A549 (cell line): ENCODE measurements at regions not wholly inside any gene's neighbourhood (a gene's known extent, or its start where the extent isn't known, plus 50 kb on each side); places are given as distances from the start of the nearest gene placed in this dataset.

Source experiments
- ATAC-seq, 2 experiments: fragments of 200-7000 bp in 1 of 2; fragments of >200 bp in 1 of 2; cut with Nextera tagmentation in 1 of 2; cut with Tn5 transposase in 1 of 2; 3 replicates each; pipeline versions ENCODE4 v1.8.0 to v1.9.1; 2018 to 2020; ENCODE audit warnings: mild to moderate bottlenecking in 1 of 2, moderate library complexity in 1 of 2
- CTCF ChIA-PET: fragments of 300-600 bp; sonication (Branson Sonifier 250); formaldehyde crosslinking; extraction: SDS; loops from one replicate; lab custom pipeline; 2021; ENCODE audit warnings: antibody characterized with exemption, inconsistent platforms; lab: Yijun Ruan, JAX
- POLR2A ChIA-PET: fragments of 350-600 bp; formaldehyde crosslinking; extraction: SDS; loops from one replicate; lab custom pipeline; 2021; ENCODE audit warnings: antibody characterized with exemption, inconsistent platforms; lab: Yijun Ruan, JAX
- DNase-seq, 2 experiments: peaks; one replicate each; pipeline versions ENCODE4 v3.0.0 to v3.0.0-alpha.2; 2011 to 2016; ENCODE audit warnings: low read depth in 1 of 2, low spot score in 1 of 2
- FAIRE-seq: peaks from 2 replicates; lab custom pipeline; 2011; peaks lifted over from hg19 to GRCh38; lab: Jason Lieb, UNC
- H3K27ac ChIP-seq, 2 experiments: fragments of >200 bp; sonication (Bioruptor Twin); formaldehyde crosslinking; 3 replicates each; pipeline ENCODE4 v1.5.1; 2016 to 2017
- H3K4me1 ChIP-seq: fragments of >200 bp; sonication (Bioruptor Twin); formaldehyde crosslinking; 3 replicates; pipeline ENCODE4 v1.6.1; 2016
- H3K4me2 ChIP-seq: fragments of >200 bp; sonication (Bioruptor Twin); formaldehyde crosslinking; 3 replicates; pipeline ENCODE4 v1.6.1; 2016
- H3K4me3 ChIP-seq: fragments of >200 bp; sonication (Bioruptor Twin); formaldehyde crosslinking; 3 replicates; pipeline ENCODE4 v1.5.1; 2016
- H3K9me3 ChIP-seq: fragments of >200 bp; sonication (Bioruptor Twin); formaldehyde crosslinking; 3 replicates; pipeline ENCODE4 v1.6.1; 2016
- CBX8 ChIP-seq: fragments of 200-600 bp; sonication (generic); IDR thresholded peaks from 2 replicates; pipeline ENCODE4 v1.6.1; 2016
- CHD2 ChIP-seq: fragments of 150-350 bp; IDR thresholded peaks from 2 replicates; pipeline ENCODE4 v1.6.1; 2014; ENCODE audit warnings: low read length; ENCODE audit not compliant: partially characterized antibody
- CHD4 ChIP-seq: fragments of 200-600 bp; sonication (generic); IDR thresholded peaks from 2 replicates; pipeline ENCODE4 v1.6.1; 2016; ENCODE audit warnings: antibody characterized with exemption, mild to moderate bottlenecking, borderline replicate concordance
- EHMT2 ChIP-seq: fragments of 200-600 bp; sonication (generic); IDR thresholded peaks from 2 replicates; pipeline ENCODE4 v1.6.1; 2016; ENCODE audit warnings: antibody characterized with exemption, low read depth, mild to moderate bottlenecking, moderate library complexity
- EP300 ChIP-seq, 2 experiments: fragments of >200 bp; sonication (Bioruptor Twin); formaldehyde crosslinking; IDR thresholded peaks; 2 replicates in 1 of 2; 3 replicates in 1 of 2; pipeline ENCODE4 v1.6.1; 2016 to 2017
- FOSL2 ChIP-seq, 2 experiments: fragments of 450-650 bp in 1 of 2; fragments of >200 bp in 1 of 2; sonication (Bioruptor Twin) in 1 of 2; formaldehyde crosslinking; IDR thresholded peaks; 2 replicates each; pipeline versions ENCODE4 v1.5.0 to v1.6.1; 2016 to 2020; ENCODE audit warnings: mild to moderate bottlenecking in 1 of 2, moderate library complexity in 1 of 2
- HDAC2 ChIP-seq: fragments of 200-600 bp; sonication (generic); IDR thresholded peaks from 2 replicates; pipeline ENCODE4 v1.6.1; 2016
- HEYL ChIP-seq: fragments of 250-450 bp; sonication (Bioruptor Pico); IDR thresholded peaks from 2 replicates; pipeline ENCODE4 v1.8.0; 2021; ENCODE audit warnings: mild to moderate bottlenecking, moderate library complexity
- HOXB13 ChIP-seq: fragments of 250-450 bp; sonication (Bioruptor Pico); IDR thresholded peaks from 2 replicates; pipeline ENCODE4 v1.5.0; 2020; ENCODE audit warnings: low read depth, mild to moderate bottlenecking, moderate library complexity
- HOXB5 ChIP-seq: fragments of 250-450 bp; sonication (Bioruptor Pico); IDR thresholded peaks from 2 replicates; pipeline ENCODE4 v1.5.0; 2020; ENCODE audit warnings: mild to moderate bottlenecking, moderate library complexity
- NPAS2 ChIP-seq: fragments of 250-450 bp; sonication (Bioruptor Pico); IDR thresholded peaks from 2 replicates; pipeline ENCODE4 v1.8.0; 2022; ENCODE audit warnings: mild to moderate bottlenecking, moderate library complexity, borderline replicate concordance
- PHF8 ChIP-seq: fragments of 200-600 bp; sonication (generic); IDR thresholded peaks from 2 replicates; pipeline ENCODE4 v1.6.1; 2016; ENCODE audit warnings: low read depth, mild to moderate bottlenecking, antibody characterized with exemption, moderate library complexity, borderline replicate concordance
- RARB ChIP-seq: fragments of 250-450 bp; sonication (Bioruptor Pico); IDR thresholded peaks from 2 replicates; pipeline ENCODE4 v1.8.0; 2021; ENCODE audit warnings: mild to moderate bottlenecking, moderate library complexity
- RNF2 ChIP-seq: fragments of 200-600 bp; sonication (generic); IDR thresholded peaks from 2 replicates; pipeline ENCODE4 v1.6.1; 2016; ENCODE audit warnings: low read depth, mild to moderate bottlenecking, antibody characterized with exemption, moderate library complexity, borderline replicate concordance
- TFCP2L1 ChIP-seq: fragments of 250-450 bp; sonication (Bioruptor Pico); IDR thresholded peaks from 2 replicates; pipeline ENCODE4 v1.5.0; 2021; ENCODE audit warnings: mild to moderate bottlenecking
- ZFP36 ChIP-seq: fragments of 450-650 bp; IDR thresholded peaks from 2 replicates; pipeline ENCODE4 v1.6.1; 2014; ENCODE audit warnings: borderline replicate concordance; ENCODE audit not compliant: partially characterized antibody
- ZNF302 ChIP-seq: fragments of 250-450 bp; sonication (Bioruptor Pico); IDR thresholded peaks from 2 replicates; pipeline ENCODE4 v1.9.0; 2021; ENCODE audit warnings: inconsistent platforms, mild to moderate bottlenecking, moderate library complexity
- WGBS: methylation state at CpG from one replicate; pipeline ENCODE4 v1.1.6; 2017; ENCODE audit errors: missing lambda C conversion rate; 5-methylcytosine and 5-hydroxymethylcytosine counted together
- TF ChIP-seq, protein P1 (sequence below): fragments of 250-450 bp; sonication (Bioruptor Pico); IDR thresholded peaks from 2 replicates; pipeline ENCODE4 v1.5.0; 2020; ENCODE audit warnings: low read depth, mild to moderate bottlenecking, moderate library complexity

DNA sequence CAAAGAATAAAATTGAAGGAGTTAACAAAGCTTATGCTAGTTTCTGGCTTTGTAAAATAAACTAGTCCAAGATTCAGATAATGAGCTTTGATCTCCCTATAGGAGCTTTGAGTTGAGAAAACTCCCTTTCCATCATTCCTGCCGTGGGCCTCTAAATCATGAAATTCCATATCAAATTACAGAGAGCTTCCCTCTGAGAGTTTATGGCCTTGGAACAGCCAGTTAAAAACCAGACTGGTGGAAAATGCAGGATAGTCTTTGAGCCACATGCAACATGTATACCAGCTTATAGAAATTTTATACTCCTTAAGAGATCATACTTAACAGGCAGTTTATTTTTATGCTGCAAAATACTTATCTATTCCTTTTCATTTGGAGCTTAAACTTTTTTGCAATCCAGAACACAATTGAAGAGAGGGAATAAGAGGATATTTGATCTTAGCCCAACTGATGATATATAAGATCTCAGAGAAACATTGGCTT lies 175.8 kb upstream of the ATP2B1 start:
- no peaks in the 10 kb centered on the region for H3K4me1 ChIP-seq
- ATAC-seq (no peak), FAIRE-seq (no peak), DNase-seq (no peak)
- ChIA-PET POLR2A (interaction anchor here (1.1 kb wide), 1 partner anchor 10 kb away, joined by 4 read pairs; no protein-coding TSS in a partner anchor), CTCF (interaction anchor here (1.0 to 1.5 kb wide), 2 partner anchors 10 to 64 kb away, joined by 3 to 5 read pairs; no protein-coding TSS in a partner anchor)
- H3K4me2 ChIP-seq: no peak overlapping the region
- no peak overlapping the region for H3K4me3 ChIP-seq
- H3K27ac ChIP-seq: no peak overlapping the region
- TF ChIP-seq HOXB13 (CRISPR knock-in tag): no peak
- no peak for TF ChIP-seq CBX8
- no peak for TF ChIP-seq PHF8
- no peak for TF ChIP-seq RARB (CRISPR knock-in tag)
- TF ChIP-seq HDAC2: no peak
- no peak for TF ChIP-seq ZNF302 (CRISPR knock-in tag)
- no peak for TF ChIP-seq CHD4
- no peak for TF ChIP-seq EP300 (IDR thresholded peaks at IDR 0.05)
- no peak for TF ChIP-seq ZFP36
- no peaks in the 10 kb centered on the region for H3K9me3 ChIP-seq
- 65% methylated on average over 1 of the region's 1 CpG for WGBS

DNA sequence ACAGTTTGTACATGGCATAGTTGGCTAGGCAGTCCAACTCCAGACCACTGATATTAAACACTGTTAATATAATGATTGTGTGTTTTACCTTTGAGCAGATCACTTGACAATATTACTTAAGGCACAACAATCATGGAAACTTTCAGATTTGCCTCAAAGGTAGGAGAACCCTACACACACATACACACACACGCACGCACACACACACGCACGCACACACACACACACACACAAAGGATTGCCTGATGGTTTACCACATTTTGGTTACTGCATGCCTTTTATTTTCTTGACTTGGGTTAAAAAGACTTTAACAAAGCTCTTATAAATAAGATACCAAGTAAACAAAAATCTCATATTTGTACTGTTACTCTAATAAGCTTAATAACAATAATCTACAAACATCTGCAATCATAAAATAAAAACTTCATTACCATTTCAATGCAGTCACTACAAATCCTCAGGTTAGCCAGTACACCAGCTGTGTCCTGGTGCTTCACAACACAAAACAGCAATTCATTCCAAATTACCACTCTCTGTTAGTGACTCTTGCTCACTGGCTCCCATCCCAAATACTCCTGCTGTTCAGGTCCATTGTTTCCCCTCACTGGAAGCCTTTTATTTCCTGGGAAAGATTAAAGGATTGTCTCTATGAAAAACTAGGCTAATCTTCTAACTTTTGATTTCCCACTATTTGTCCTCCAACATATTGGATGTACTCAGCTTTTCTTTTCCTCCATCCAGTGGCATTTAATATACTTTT lies 175.2 kb upstream of the ATP2B1 start:
- Histone ChIP-seq H3K4me3 (no peak overlapping the region), H3K9me3 (no peaks in the 10 kb centered on the region), H3K4me1 (no peaks in the 10 kb centered on the region), H3K4me2 (no peak overlapping the region), H3K27ac (no peak overlapping the region)
- TF ChIP-seq RNF2: no peak
- TF ChIP-seq, protein P1, sequence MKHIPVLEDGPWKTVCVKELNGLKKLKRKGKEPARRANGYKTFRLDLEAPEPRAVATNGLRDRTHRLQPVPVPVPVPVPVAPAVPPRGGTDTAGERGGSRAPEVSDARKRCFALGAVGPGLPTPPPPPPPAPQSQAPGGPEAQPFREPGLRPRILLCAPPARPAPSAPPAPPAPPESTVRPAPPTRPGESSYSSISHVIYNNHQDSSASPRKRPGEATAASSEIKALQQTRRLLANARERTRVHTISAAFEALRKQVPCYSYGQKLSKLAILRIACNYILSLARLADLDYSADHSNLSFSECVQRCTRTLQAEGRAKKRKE: no peak
- no peak for TF ChIP-seq CHD4
- TF ChIP-seq FOSL2 (IDR thresholded peaks at IDR 0.05): no peak
- TF ChIP-seq FOSL2 (CRISPR knock-in tag; IDR thresholded peaks at IDR 0.05): no peak
- ChIA-PET POLR2A (interaction anchor here (1.1 kb wide), 1 partner anchor 11 kb away, joined by 4 read pairs; no protein-coding TSS in a partner anchor), CTCF (interaction anchor here (1.0 to 1.5 kb wide), 2 partner anchors 10 to 65 kb away, joined by 3 to 5 read pairs; no protein-coding TSS in a partner anchor)
- WGBS: 93% methylated on average over 4 of the region's 4 CpGs
- ATAC-seq (no peak), FAIRE-seq (no peak), DNase-seq (no peak)

DNA sequence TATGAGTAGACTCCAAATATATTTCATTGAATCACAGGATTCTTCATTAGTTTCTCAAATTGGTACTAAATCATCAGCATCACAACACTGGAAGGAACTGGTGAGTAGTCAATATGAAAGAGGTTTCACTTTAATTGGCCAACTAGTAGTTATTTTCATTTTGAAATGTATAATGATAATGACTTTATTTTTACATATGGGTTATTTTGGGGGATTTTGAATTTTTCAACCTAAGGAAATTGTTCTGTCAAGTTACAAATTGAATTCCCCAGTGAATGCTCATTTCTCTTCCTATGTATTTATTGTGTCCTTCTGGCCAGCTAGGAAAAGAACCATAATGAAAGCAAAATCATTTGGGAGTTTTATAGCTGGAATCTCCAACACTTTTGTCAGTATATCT lies 174.2 kb upstream of the ATP2B1 start:
- H3K4me3 ChIP-seq: no peak overlapping the region
- TF ChIP-seq HOXB13 (CRISPR knock-in tag) (no peak), NPAS2 (CRISPR knock-in tag) (no peak), HEYL (CRISPR knock-in tag) (no peak)
- CTCF ChIA-PET: no interaction called here
- FAIRE-seq: no peak
- H3K4me1 ChIP-seq: no peaks in the 10 kb centered on the region
- POLR2A ChIA-PET: no interaction called here
- no peak for ATAC-seq
- DNase-seq: no peak
- no peaks in the 10 kb centered on the region for H3K9me3 ChIP-seq
- H3K27ac ChIP-seq: no peak overlapping the region
- H3K4me2 ChIP-seq: no peak overlapping the region

DNA sequence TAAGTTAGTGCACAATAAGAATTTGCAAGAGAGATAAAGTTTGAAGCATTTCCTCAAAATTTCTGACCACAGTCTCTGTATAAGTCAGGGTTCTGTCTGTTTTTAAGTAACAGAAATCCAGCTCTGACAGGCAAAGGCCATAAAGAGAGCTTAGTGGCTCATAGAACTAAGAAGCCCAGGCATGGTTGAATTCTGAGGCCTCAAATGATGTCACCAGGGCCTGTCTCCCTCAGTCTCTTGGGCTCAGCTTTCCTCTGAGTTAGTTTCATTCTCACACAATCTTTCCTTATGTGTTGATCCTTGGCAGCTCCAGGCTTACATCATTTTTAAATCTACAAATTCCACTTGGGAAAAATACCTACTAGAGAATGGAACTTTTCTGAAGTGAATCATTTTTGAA lies 173.4 kb upstream of the ATP2B1 start:
- H3K4me3 ChIP-seq: no peak overlapping the region
- POLR2A ChIA-PET: interaction anchor here (0.6 kb wide), 1 partner anchor 1176 kb away, joined by 3 read pairs; no protein-coding TSS in a partner anchor
- H3K9me3 ChIP-seq: no peaks in the 10 kb centered on the region
- FAIRE-seq (no peak), DNase-seq (no peak), ATAC-seq (no peak)
- TF ChIP-seq EHMT2 (no peak), HOXB5 (CRISPR knock-in tag) (no peak), TFCP2L1 (CRISPR knock-in tag) (no peak), CHD2 (no peak)
- H3K27ac ChIP-seq: no peak overlapping the region
- no peaks in the 10 kb centered on the region for H3K4me1 ChIP-seq
- CTCF ChIA-PET: no interaction called here
- no peak overlapping the region for H3K4me2 ChIP-seq
